ENCODE measurements at regions not wholly inside any gene's neighbourhood (a gene's known extent, or its start where the extent isn't known, plus 50 kb on each side); places are given as distances from the start of the nearest gene placed in this dataset.

DNA sequence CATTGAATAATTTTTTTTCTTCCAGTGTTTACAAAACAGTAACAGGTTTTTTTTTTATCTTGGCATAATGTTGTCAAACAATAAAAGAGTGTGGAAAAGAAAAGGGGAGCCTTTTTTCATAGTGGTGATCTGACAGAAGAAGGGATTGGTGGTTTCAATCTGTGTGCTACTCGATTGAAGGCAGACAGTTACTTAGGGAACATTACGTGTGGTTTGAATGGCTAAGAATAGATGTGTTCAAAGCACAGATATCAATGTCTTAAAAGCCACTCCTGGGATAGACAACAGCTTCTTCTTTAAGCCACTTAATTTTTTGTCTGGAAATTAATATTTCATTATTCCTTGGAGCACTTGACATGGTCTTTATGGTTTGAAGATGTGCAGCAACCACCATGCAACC, 558.6 kb upstream of the ADGRL2 start:
- H3K4me3 ChIP-seq (ENCODE audit: low read depth in 1 of 2, low read length in 1 of 2), result no peak overlapping the region
- no peak overlapping the region for H3K27ac ChIP-seq
- H3K27me3 ChIP-seq, result no peaks in the 10 kb centered on the region
- H3K4me1 ChIP-seq (ENCODE audit: control insufficient read depth in 1 of 2, insufficient read depth in 1 of 2, low read depth in 1 of 2, low read length in 1 of 2), result peaks cover 29 to 30% of the 10 kb centered on the region in 2 experiments
- TF ChIP-seq, protein P1, sequence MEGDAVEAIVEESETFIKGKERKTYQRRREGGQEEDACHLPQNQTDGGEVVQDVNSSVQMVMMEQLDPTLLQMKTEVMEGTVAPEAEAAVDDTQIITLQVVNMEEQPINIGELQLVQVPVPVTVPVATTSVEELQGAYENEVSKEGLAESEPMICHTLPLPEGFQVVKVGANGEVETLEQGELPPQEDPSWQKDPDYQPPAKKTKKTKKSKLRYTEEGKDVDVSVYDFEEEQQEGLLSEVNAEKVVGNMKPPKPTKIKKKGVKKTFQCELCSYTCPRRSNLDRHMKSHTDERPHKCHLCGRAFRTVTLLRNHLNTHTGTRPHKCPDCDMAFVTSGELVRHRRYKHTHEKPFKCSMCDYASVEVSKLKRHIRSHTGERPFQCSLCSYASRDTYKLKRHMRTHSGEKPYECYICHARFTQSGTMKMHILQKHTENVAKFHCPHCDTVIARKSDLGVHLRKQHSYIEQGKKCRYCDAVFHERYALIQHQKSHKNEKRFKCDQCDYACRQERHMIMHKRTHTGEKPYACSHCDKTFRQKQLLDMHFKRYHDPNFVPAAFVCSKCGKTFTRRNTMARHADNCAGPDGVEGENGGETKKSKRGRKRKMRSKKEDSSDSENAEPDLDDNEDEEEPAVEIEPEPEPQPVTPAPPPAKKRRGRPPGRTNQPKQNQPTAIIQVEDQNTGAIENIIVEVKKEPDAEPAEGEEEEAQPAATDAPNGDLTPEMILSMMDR (IDR thresholded peaks at IDR 0.05), result no peak
- H3K36me3 ChIP-seq, result no peaks in the 10 kb centered on the region
- H3K9me3 ChIP-seq, result no peaks in the 10 kb centered on the region

DNA sequence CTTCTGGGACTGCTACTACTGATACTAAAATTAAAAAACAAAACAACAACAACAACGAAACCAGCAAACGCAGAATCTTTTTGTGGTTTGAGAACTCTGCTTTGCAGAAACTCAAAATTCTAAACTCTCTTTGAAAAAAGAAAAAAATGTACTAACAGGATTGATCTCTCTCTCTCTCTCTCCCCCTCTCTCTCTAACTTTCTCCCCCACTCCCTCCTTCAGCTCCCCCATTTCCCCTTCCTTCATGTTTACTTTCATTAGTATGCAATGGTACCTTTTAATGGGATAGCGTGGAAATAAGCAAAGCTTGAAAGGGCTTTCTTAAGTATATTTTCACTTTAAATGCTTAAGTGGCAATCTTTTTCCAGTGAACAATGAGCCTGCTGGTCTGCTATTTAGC, 562.6 kb upstream of the ADGRL2 start:
- H3K27ac ChIP-seq, result peak overlapping the region; percentile 83
- H3K4me3 ChIP-seq (ENCODE audit: low read depth in 1 of 2, low read length in 1 of 2), result peak overlapping the region in 1 of 2 experiments; percentile 50
- TF ChIP-seq, protein P1 (IDR thresholded peaks at IDR 0.05), result no peak
- H3K36me3 ChIP-seq, result no peaks in the 10 kb centered on the region
- no peaks in the 10 kb centered on the region for H3K27me3 ChIP-seq
- H3K4me1 ChIP-seq (ENCODE audit: control insufficient read depth in 1 of 2, insufficient read depth in 1 of 2, low read depth in 1 of 2, low read length in 1 of 2), result peaks cover 37 to 39% of the 10 kb centered on the region in 2 experiments
- H3K9me3 ChIP-seq, result no peaks in the 10 kb centered on the region

DNA sequence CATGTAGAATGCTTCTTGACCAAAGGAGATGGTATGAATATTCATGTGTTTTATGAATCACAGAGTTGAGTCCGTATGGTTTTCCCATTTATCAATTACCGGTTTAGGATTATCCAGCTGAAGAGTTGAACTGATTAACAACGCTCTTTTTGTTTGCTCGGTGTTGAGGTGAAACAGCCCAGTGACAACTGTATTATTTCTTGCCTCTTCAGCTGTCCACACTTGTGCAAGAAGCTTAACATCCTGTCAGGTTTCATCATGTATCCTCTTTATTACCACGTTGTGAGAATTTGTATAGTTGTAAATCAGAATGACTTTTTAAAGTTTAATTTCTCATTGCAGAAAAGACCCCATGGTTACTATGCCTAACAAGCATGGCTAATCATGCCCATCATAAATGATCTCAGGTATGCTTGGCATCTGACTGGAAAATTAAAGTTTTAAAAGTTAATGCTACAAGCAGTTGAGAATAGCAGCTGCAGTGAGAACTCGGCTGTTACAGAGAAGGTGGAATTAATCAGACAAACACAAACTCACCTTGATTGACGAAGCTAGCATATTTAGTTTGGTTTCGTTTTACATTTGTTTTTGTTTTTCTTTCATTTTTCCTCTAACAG, 563.2 kb upstream of the ADGRL2 start:
- peak overlapping the region; percentile 83 for H3K27ac ChIP-seq
- no peaks in the 10 kb centered on the region for H3K9me3 ChIP-seq
- H3K4me3 ChIP-seq (ENCODE audit: low read depth in 1 of 2, low read length in 1 of 2), result peak overlapping the region; percentile 42 to 50
- H3K27me3 ChIP-seq, result no peaks in the 10 kb centered on the region
- TF ChIP-seq, protein P1 (IDR thresholded peaks at IDR 0.05), result no peak
- peaks cover 37 to 39% of the 10 kb centered on the region in 2 experiments for H3K4me1 ChIP-seq (ENCODE audit: control insufficient read depth in 1 of 2, insufficient read depth in 1 of 2, low read depth in 1 of 2, low read length in 1 of 2)
- H3K36me3 ChIP-seq, result no peaks in the 10 kb centered on the region

DNA sequence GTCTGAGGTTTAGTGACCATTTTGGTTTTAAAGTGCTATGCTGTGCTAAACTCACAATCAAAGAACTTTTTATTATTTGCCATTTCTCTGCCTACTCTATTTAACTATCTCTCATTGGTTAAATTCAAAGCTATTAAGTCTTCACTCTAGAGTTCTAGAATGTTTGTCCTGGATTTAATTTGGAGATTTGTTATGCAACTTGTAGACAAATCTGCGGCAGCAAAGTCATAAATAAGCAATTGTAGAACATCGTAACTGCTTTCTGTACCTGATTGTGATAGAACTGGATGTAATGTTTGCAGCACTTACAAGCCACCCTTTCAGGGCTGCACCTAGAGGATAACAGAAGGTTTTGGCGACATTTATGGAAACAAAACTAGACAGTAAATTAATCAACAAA, 566.5 kb upstream of the ADGRL2 start:
- Histone ChIP-seq H3K4me1 (ENCODE audit: control insufficient read depth in 1 of 2, insufficient read depth in 1 of 2, low read depth in 1 of 2, low read length in 1 of 2) (peaks cover 28 to 39% of the 10 kb centered on the region in 2 experiments), H3K36me3 (no peaks in the 10 kb centered on the region), H3K27ac (no peak overlapping the region), H3K27me3 (no peaks in the 10 kb centered on the region), H3K9me3 (no peaks in the 10 kb centered on the region), H3K4me3 (ENCODE audit: low read depth in 1 of 2, low read length in 1 of 2) (no peak overlapping the region)
- TF ChIP-seq, protein P1 (IDR thresholded peaks at IDR 0.05), result no peak

DNA sequence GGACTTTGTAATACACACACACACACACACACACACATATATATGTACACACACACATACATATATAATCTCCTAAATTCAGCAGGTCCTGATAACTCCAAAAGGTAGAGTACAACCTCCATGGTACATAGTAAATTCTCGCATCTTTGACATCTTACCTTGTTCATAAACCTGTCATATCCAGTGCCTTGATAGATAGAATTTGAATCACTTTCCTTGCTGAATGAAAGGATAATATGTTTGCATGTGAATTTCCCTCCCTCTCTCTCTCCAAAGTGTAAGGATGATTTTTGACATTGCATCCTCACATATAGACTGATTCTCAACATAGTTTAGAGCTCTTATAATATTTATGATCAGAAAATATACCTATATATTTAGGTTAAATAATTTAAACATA, 567.1 kb upstream of the ADGRL2 start:
- Histone ChIP-seq H3K4me3 (ENCODE audit: low read depth in 1 of 2, low read length in 1 of 2) (no peak overlapping the region), H3K27me3 (no peaks in the 10 kb centered on the region), H3K4me1 (ENCODE audit: control insufficient read depth in 1 of 2, insufficient read depth in 1 of 2, low read depth in 1 of 2, low read length in 1 of 2) (peaks cover 22 to 33% of the 10 kb centered on the region in 2 experiments), H3K27ac (no peak overlapping the region), H3K9me3 (no peaks in the 10 kb centered on the region), H3K36me3 (no peaks in the 10 kb centered on the region)
- TF ChIP-seq, protein P1 (IDR thresholded peaks at IDR 0.05), result no peak

Data from neutrophil (primary cell).